Activated CD4-positive, alpha-beta memory T cell treated with anti-CD3 and anti-CD28 coated beads for 36 hours (primary cell): ENCODE measurements at regions not wholly inside any gene's neighbourhood (a gene's known extent, or its start where the extent isn't known, plus 50 kb on each side); places are given as distances from the start of the nearest gene placed in this dataset.

Experiments
- CTCF ChIA-PET: fragments of 350-600 bp; sonication (Branson Sonifier 250); formaldehyde crosslinking; loops from one replicate; lab custom pipeline; 2021; ENCODE audit warnings: antibody characterized with exemption, inconsistent platforms; lab: Charles Lee
- POLR2A ChIA-PET: fragments of 350-600 bp; sonication (Branson Sonifier 250); formaldehyde crosslinking; loops from one replicate; lab custom pipeline; 2021; ENCODE audit warnings: antibody characterized with exemption; lab: Charles Lee
- DNase-seq: peaks from one replicate; pipeline ENCODE4 v3.0.0-alpha.2; 2020
- H3K27ac Mint-ChIP-seq: one replicate; pipeline ENCODE4 v1.8.0; 2021; ENCODE audit warnings: mixed read lengths
- H3K27me3 Mint-ChIP-seq: one replicate; pipeline ENCODE4 v1.8.0; 2021; ENCODE audit warnings: mixed read lengths
- H3K36me3 Mint-ChIP-seq: one replicate; pipeline ENCODE4 v1.8.0; 2021; ENCODE audit warnings: mixed read lengths
- H3K4me1 Mint-ChIP-seq: one replicate; pipeline ENCODE4 v1.8.0; 2021; ENCODE audit warnings: low read depth, mixed read lengths
- H3K4me3 Mint-ChIP-seq: one replicate; pipeline ENCODE4 v1.8.0; 2021; ENCODE audit warnings: mild to moderate bottlenecking, mixed read lengths
- H3K9me3 Mint-ChIP-seq: one replicate; pipeline ENCODE4 v1.8.0; 2021; ENCODE audit warnings: mixed read lengths
- intact Hi-C: fragments of 100-400 bp; cut with micrococcal nuclease; formaldehyde crosslinking; loops from one replicate; pipeline ENCODE4 v1.15.1; 2023

DNA sequence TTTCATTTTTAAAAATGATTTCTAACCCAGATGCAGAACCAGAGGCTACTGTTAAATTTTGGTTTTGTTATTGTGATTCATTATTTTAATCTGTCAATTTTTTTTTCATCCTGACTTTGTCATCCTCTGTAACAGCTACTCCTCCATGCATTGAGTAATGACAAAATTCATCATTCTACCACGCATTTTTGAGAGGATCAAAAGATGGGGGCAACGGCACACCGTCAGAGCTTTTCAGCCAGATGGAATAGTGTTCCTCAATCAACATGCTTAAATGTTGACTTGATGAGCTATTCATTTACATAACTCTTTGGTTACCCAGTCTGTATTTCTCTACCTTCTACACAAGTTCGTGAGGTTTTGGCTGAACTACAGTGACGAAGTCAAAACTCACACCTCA lies 486.3 kb downstream of the EFNB2 start:
- no peaks in the 10 kb centered on the region for H3K9me3 Mint-ChIP-seq
- no peaks in the 10 kb centered on the region for H3K36me3 Mint-ChIP-seq
- POLR2A ChIA-PET, result no interaction called here
- no peaks in the 10 kb centered on the region for H3K27me3 Mint-ChIP-seq
- no peak for DNase-seq
- H3K27ac Mint-ChIP-seq, result no peak overlapping the region
- intact Hi-C loops, result no loop called here
- CTCF ChIA-PET, result no interaction called here
- H3K4me1 Mint-ChIP-seq, result no peaks in the 10 kb centered on the region
- H3K4me3 Mint-ChIP-seq, result no peak overlapping the region

- ChIA-PET CTCF (no interaction called here), POLR2A (no interaction called here)
- no peak for DNase-seq
- no peaks in the 10 kb centered on the region for H3K4me1 Mint-ChIP-seq
- H3K27ac Mint-ChIP-seq, result no peak overlapping the region
- H3K36me3 Mint-ChIP-seq, result no peaks in the 10 kb centered on the region
- intact Hi-C loops, result no loop called here
- no peaks in the 10 kb centered on the region for H3K27me3 Mint-ChIP-seq
- no peak overlapping the region for H3K4me3 Mint-ChIP-seq
- no peaks in the 10 kb centered on the region for H3K9me3 Mint-ChIP-seq
Observed at GRCh38 chr13:106048386-106048785, 487.1 kb downstream of the EFNB2 start.

GRCh38 chr13:106047859-106048258 lies 487.6 kb downstream of the EFNB2 start:
- no peaks in the 10 kb centered on the region for H3K27me3 Mint-ChIP-seq
- no peak overlapping the region for H3K4me3 Mint-ChIP-seq
- H3K9me3 Mint-ChIP-seq, result no peaks in the 10 kb centered on the region
- intact Hi-C loops, result no loop called here
- H3K36me3 Mint-ChIP-seq, result no peaks in the 10 kb centered on the region
- ChIA-PET CTCF (no interaction called here), POLR2A (no interaction called here)
- no peak for DNase-seq
- H3K4me1 Mint-ChIP-seq, result no peaks in the 10 kb centered on the region
- H3K27ac Mint-ChIP-seq, result no peak overlapping the region

- ChIA-PET CTCF (no interaction called here), POLR2A (no interaction called here)
- Mint-ChIP-seq H3K36me3 (no peaks in the 10 kb centered on the region), H3K27ac (no peak overlapping the region), H3K27me3 (no peaks in the 10 kb centered on the region), H3K4me3 (no peak overlapping the region), H3K9me3 (no peaks in the 10 kb centered on the region), H3K4me1 (no peaks in the 10 kb centered on the region)
- DNase-seq, result no peak
- intact Hi-C loops, result no loop called here
Observed at GRCh38 chr13:106042996-106043581, 492.4 kb downstream of the EFNB2 start.

- H3K9me3 Mint-ChIP-seq, result no peaks in the 10 kb centered on the region
- ChIA-PET CTCF (no interaction called here), POLR2A (no interaction called here)
- no peaks in the 10 kb centered on the region for H3K36me3 Mint-ChIP-seq
- DNase-seq, result no peak
- H3K4me3 Mint-ChIP-seq, result no peak overlapping the region
- H3K4me1 Mint-ChIP-seq, result no peaks in the 10 kb centered on the region
- H3K27ac Mint-ChIP-seq, result no peak overlapping the region
- intact Hi-C loops, result no loop called here
- no peaks in the 10 kb centered on the region for H3K27me3 Mint-ChIP-seq
Observed at GRCh38 chr13:106041445-106041844, 494.0 kb downstream of the EFNB2 start.

DNA sequence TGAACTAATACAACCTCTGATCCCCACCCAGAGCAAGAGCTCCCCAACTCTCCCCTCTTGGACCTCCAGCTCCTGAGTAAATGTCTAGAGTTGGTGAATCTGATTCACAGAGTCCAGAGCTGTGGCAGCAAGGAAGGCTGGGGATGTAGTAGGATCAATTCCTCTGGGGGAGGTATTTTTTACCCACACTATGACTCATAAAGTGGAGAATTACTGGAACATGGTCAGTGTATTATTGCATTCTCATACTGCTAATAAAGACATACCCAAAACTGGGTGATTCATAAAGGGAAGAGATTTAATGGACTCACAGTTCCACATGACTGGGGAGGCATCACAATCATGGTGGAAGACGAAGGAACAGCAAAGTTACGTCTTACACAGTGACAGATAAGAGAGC lies 496.7 kb downstream of the EFNB2 start:
- ChIA-PET CTCF (no interaction called here), POLR2A (no interaction called here)
- H3K27ac Mint-ChIP-seq, result no peak overlapping the region
- no peak overlapping the region for H3K4me3 Mint-ChIP-seq
- H3K36me3 Mint-ChIP-seq, result no peaks in the 10 kb centered on the region
- no peaks in the 10 kb centered on the region for H3K9me3 Mint-ChIP-seq
- H3K4me1 Mint-ChIP-seq, result no peaks in the 10 kb centered on the region
- DNase-seq, result no peak
- H3K27me3 Mint-ChIP-seq, result no peaks in the 10 kb centered on the region
- intact Hi-C loops, result no loop called here

- DNase-seq, result no peak
- Mint-ChIP-seq H3K27me3 (no peaks in the 10 kb centered on the region), H3K4me3 (no peak overlapping the region), H3K9me3 (no peaks in the 10 kb centered on the region), H3K27ac (no peak overlapping the region), H3K4me1 (no peaks in the 10 kb centered on the region), H3K36me3 (no peaks in the 10 kb centered on the region)
- POLR2A ChIA-PET, result no interaction called here
- CTCF ChIA-PET, result no interaction called here
- intact Hi-C loops, result no loop called here
Observed at GRCh38 chr13:106036870-106037269, 498.6 kb downstream of the EFNB2 start.

DNA sequence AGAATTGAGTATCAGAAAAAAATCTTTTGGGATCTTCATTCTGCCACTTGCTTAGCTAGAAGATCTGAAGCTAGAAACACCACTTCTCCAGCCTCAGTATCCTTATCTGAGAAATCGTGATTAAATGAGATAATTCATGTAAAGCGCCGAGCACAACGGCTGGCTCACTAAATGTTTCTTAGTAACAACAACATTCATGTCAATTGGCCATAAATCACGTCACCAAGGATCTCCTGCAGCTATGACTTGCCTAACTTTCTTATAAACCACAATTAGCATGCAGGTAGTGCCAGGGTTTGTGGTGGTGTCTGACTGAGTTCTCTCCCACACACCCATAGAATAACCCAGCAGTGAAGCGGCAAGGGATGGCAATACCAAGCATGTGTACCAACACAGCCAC lies 501.3 kb downstream of the EFNB2 start:
- Mint-ChIP-seq H3K9me3 (no peaks in the 10 kb centered on the region), H3K27me3 (no peaks in the 10 kb centered on the region), H3K4me1 (no peaks in the 10 kb centered on the region), H3K27ac (no peak overlapping the region), H3K4me3 (no peak overlapping the region), H3K36me3 (no peaks in the 10 kb centered on the region)
- CTCF ChIA-PET, result no interaction called here
- intact Hi-C loops, result no loop called here
- DNase-seq, result no peak
- POLR2A ChIA-PET, result no interaction called here

- no peaks in the 10 kb centered on the region for H3K9me3 Mint-ChIP-seq
- H3K27ac Mint-ChIP-seq, result no peak overlapping the region
- ChIA-PET POLR2A (no interaction called here), CTCF (no interaction called here)
- intact Hi-C loops, result no loop called here
- no peak for DNase-seq
- H3K4me3 Mint-ChIP-seq, result no peak overlapping the region
- no peaks in the 10 kb centered on the region for H3K4me1 Mint-ChIP-seq
- H3K36me3 Mint-ChIP-seq, result no peaks in the 10 kb centered on the region
- H3K27me3 Mint-ChIP-seq, result no peaks in the 10 kb centered on the region
Observed at GRCh38 chr13:106033659-106034058, 501.8 kb downstream of the EFNB2 start.

- Mint-ChIP-seq H3K27ac (no peak overlapping the region), H3K4me3 (no peak overlapping the region), H3K4me1 (no peaks in the 10 kb centered on the region), H3K9me3 (no peaks in the 10 kb centered on the region), H3K27me3 (no peaks in the 10 kb centered on the region), H3K36me3 (no peaks in the 10 kb centered on the region)
- POLR2A ChIA-PET, result no interaction called here
- DNase-seq, result no peak
- intact Hi-C loops, result no loop called here
- CTCF ChIA-PET, result no interaction called here
Observed at GRCh38 chr13:106032441-106032840, 503.0 kb downstream of the EFNB2 start.

GRCh38 chr13:106029676-106030290 lies 505.7 kb downstream of the EFNB2 start:
- H3K27ac Mint-ChIP-seq, result no peak overlapping the region
- intact Hi-C loops, result no loop called here
- CTCF ChIA-PET, result no interaction called here
- H3K9me3 Mint-ChIP-seq, result no peaks in the 10 kb centered on the region
- POLR2A ChIA-PET, result no interaction called here
- no peak for DNase-seq
- no peak overlapping the region for H3K4me3 Mint-ChIP-seq
- no peaks in the 10 kb centered on the region for H3K36me3 Mint-ChIP-seq
- H3K27me3 Mint-ChIP-seq, result no peaks in the 10 kb centered on the region
- H3K4me1 Mint-ChIP-seq, result no peaks in the 10 kb centered on the region

DNA sequence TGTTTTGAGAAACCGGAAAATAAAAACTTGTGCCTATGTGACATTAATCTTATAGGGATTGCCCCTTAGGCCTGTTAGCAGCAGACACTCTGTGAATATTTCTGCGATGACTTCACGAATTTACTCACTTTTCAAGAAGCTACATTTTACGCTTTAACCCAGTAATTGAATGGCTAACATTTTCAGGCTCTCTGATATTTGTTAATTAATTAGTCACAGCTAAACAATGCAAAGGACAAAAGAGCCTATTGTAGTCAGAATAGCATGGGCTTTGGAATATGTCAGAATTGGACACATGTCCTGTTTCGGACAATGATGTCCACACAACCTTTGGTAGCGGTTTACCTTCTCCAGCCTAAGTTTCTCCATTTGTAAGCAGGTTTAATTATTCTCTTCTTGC lies 506.6 kb downstream of the EFNB2 start:
- ChIA-PET POLR2A (no interaction called here), CTCF (no interaction called here)
- no peak for DNase-seq
- H3K4me1 Mint-ChIP-seq, result no peaks in the 10 kb centered on the region
- no peaks in the 10 kb centered on the region for H3K9me3 Mint-ChIP-seq
- no peak overlapping the region for H3K27ac Mint-ChIP-seq
- intact Hi-C loops, result no loop called here
- no peak overlapping the region for H3K4me3 Mint-ChIP-seq
- H3K27me3 Mint-ChIP-seq, result no peaks in the 10 kb centered on the region
- no peaks in the 10 kb centered on the region for H3K36me3 Mint-ChIP-seq

DNA sequence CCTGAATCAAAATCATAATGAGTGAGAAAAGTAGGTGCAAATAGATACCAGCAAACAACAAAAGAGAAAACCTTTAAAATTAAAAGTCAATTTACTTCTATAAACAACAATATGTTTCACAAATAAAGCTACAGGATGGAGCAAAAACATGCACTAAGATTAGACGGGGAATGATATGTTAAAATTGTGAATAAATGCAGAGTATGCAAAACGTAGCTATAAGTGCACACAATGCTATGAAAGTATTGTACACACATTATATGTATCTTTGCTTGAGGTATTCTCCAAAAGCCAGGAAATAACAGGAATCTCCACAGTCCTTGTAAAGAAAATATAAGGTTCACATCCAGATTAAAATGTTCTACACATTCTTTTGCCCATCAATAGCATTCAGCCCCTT lies 523.9 kb downstream of the EFNB2 start:
- H3K27ac Mint-ChIP-seq, result no peak overlapping the region
- ChIA-PET POLR2A (no interaction called here), CTCF (no interaction called here)
- DNase-seq, result no peak
- H3K4me3 Mint-ChIP-seq, result no peak overlapping the region
- H3K9me3 Mint-ChIP-seq, result no peaks in the 10 kb centered on the region
- H3K36me3 Mint-ChIP-seq, result no peaks in the 10 kb centered on the region
- intact Hi-C loops, result no loop called here
- no peaks in the 10 kb centered on the region for H3K27me3 Mint-ChIP-seq
- no peaks in the 10 kb centered on the region for H3K4me1 Mint-ChIP-seq
